ENCODE measurements at regions not wholly inside any gene's neighbourhood (a gene's known extent, or its start where the extent isn't known, plus 50 kb on each side); places are given as distances from the start of the nearest gene placed in this dataset.
"Not testable (repeated sequence)": the region's sequence is repeated elsewhere in the genome, so short reads cannot be mapped to it uniquely, and the experiment has no call there.

GRCh38 chr3:165669504-165669903, 167.7 kb downstream of the BCHE start:
- Histone ChIP-seq H3K9me3 (ENCODE audit: low read depth, low read length) (peaks cover 3% of the 10 kb centered on the region), H3K4me2 (ENCODE audit: insufficient read depth, low read length) (no peak overlapping the region), H3K4me3 (ENCODE audit: insufficient read depth, low read length) (no peak overlapping the region), H4K20me1 (ENCODE audit: insufficient read depth, low read length) (no peaks in the 10 kb centered on the region), H3K36me3 (ENCODE audit: insufficient read depth, low read length) (no peaks in the 10 kb centered on the region), H3K27ac (ENCODE audit: low read depth, low read length) (no peak overlapping the region), H3K79me2 (ENCODE audit: insufficient read depth, low read length) (no peaks in the 10 kb centered on the region), H2AFZ (ENCODE audit: low read length) (no peak overlapping the region), H3K27me3 (ENCODE audit: insufficient read depth, low read length) (no peaks in the 10 kb centered on the region), H3K4me1 (ENCODE audit: insufficient read depth, low read length) (no peaks in the 10 kb centered on the region)
- no peak for TF ChIP-seq CTCF (IDR thresholded peaks at IDR 0.05; ENCODE audit: extremely low read depth, low read depth, low read length)
- DNase-seq (ENCODE audit: insufficient read length, low spot score, missing footprints) = no peak

GRCh38 chr3:165667676-165668075, 169.5 kb downstream of the BCHE start:
- Histone ChIP-seq H2AFZ (ENCODE audit: low read length) (no peak overlapping the region), H3K9me3 (ENCODE audit: low read depth, low read length) (peaks cover 3% of the 10 kb centered on the region), H3K4me2 (ENCODE audit: insufficient read depth, low read length) (no peak overlapping the region), H3K36me3 (ENCODE audit: insufficient read depth, low read length) (no peaks in the 10 kb centered on the region), H3K27me3 (ENCODE audit: insufficient read depth, low read length) (no peaks in the 10 kb centered on the region), H3K4me3 (ENCODE audit: insufficient read depth, low read length) (no peak overlapping the region), H3K27ac (ENCODE audit: low read depth, low read length) (no peak overlapping the region), H4K20me1 (ENCODE audit: insufficient read depth, low read length) (no peaks in the 10 kb centered on the region), H3K79me2 (ENCODE audit: insufficient read depth, low read length) (no peaks in the 10 kb centered on the region), H3K4me1 (ENCODE audit: insufficient read depth, low read length) (no peaks in the 10 kb centered on the region)
- no peak for DNase-seq (ENCODE audit: insufficient read length, low spot score, missing footprints)
- no peak for TF ChIP-seq CTCF (IDR thresholded peaks at IDR 0.05; ENCODE audit: extremely low read depth, low read depth, low read length)

GRCh38 chr3:165658027-165658426, 179.2 kb downstream of the BCHE start:
- Histone ChIP-seq H3K4me2 (ENCODE audit: insufficient read depth, low read length) (no peak overlapping the region), H3K36me3 (ENCODE audit: insufficient read depth, low read length) (no peaks in the 10 kb centered on the region), H3K27ac (ENCODE audit: low read depth, low read length) (no peak overlapping the region), H3K4me1 (ENCODE audit: insufficient read depth, low read length) (no peaks in the 10 kb centered on the region), H3K4me3 (ENCODE audit: insufficient read depth, low read length) (no peak overlapping the region), H3K9me3 (ENCODE audit: low read depth, low read length) (peaks cover 3% of the 10 kb centered on the region), H2AFZ (ENCODE audit: low read length) (no peak overlapping the region), H4K20me1 (ENCODE audit: insufficient read depth, low read length) (no peaks in the 10 kb centered on the region), H3K27me3 (ENCODE audit: insufficient read depth, low read length) (no peaks in the 10 kb centered on the region), H3K79me2 (ENCODE audit: insufficient read depth, low read length) (no peaks in the 10 kb centered on the region)
- no peak for TF ChIP-seq CTCF (IDR thresholded peaks at IDR 0.05; ENCODE audit: extremely low read depth, low read depth, low read length)
- DNase-seq (ENCODE audit: insufficient read length, low spot score, missing footprints) = no peak

GRCh38 chr3:165653130-165653778, 184.0 kb downstream of the BCHE start:
- no peak for DNase-seq (ENCODE audit: insufficient read length, low spot score, missing footprints)
- Histone ChIP-seq H3K4me3 (ENCODE audit: insufficient read depth, low read length) (no peak overlapping the region), H3K27me3 (ENCODE audit: insufficient read depth, low read length) (no peaks in the 10 kb centered on the region), H3K27ac (ENCODE audit: low read depth, low read length) (no peak overlapping the region), H4K20me1 (ENCODE audit: insufficient read depth, low read length) (no peaks in the 10 kb centered on the region), H3K4me2 (ENCODE audit: insufficient read depth, low read length) (no peak overlapping the region), H3K36me3 (ENCODE audit: insufficient read depth, low read length) (no peaks in the 10 kb centered on the region), H3K9me3 (ENCODE audit: low read depth, low read length) (peaks cover 3% of the 10 kb centered on the region), H2AFZ (ENCODE audit: low read length) (no peak overlapping the region), H3K4me1 (ENCODE audit: insufficient read depth, low read length) (no peaks in the 10 kb centered on the region), H3K79me2 (ENCODE audit: insufficient read depth, low read length) (no peaks in the 10 kb centered on the region)
- TF ChIP-seq CTCF (IDR thresholded peaks at IDR 0.05; ENCODE audit: extremely low read depth, low read depth, low read length) = no peak

GRCh38 chr3:165649282-165649681, 187.9 kb downstream of the BCHE start:
- not testable (repeated sequence) for H3K9me3 ChIP-seq (ENCODE audit: low read depth, low read length); H2AFZ ChIP-seq (ENCODE audit: low read length); H3K4me1 ChIP-seq (ENCODE audit: insufficient read depth, low read length); H3K27ac ChIP-seq (ENCODE audit: low read depth, low read length); H3K79me2 ChIP-seq (ENCODE audit: insufficient read depth, low read length); H3K4me3 ChIP-seq (ENCODE audit: insufficient read depth, low read length); DNase-seq (ENCODE audit: insufficient read length, low spot score, missing footprints); H3K27me3 ChIP-seq (ENCODE audit: insufficient read depth, low read length); H4K20me1 ChIP-seq (ENCODE audit: insufficient read depth, low read length); H3K4me2 ChIP-seq (ENCODE audit: insufficient read depth, low read length); H3K36me3 ChIP-seq (ENCODE audit: insufficient read depth, low read length)
